HG02885 (cell line): ENCODE measurements at regions not wholly inside any gene's neighbourhood (a gene's known extent, or its start where the extent isn't known, plus 50 kb on each side); places are given as distances from the start of the nearest gene placed in this dataset.
"Not testable (repeated sequence)": the region's sequence is repeated elsewhere in the genome, so short reads cannot be mapped to it uniquely, and the experiment has no call there.

Experiments used
- ATAC-seq: cut with Tn5 transposase; IDR thresholded peaks from one replicate; pipeline ENCODE4 v1.9.1; 2021; ENCODE audit warnings: mild to moderate bottlenecking; ENCODE audit not compliant: unreplicated experiment, poor library complexity

GRCh38 chr18:78497641-78498040 is 482.0 kb upstream of the SALL3 start:
- ATAC-seq: no peak

GRCh38 chr18:78499586-78499985 is 480.0 kb upstream of the SALL3 start:
- ATAC-seq: no peak

GRCh38 chr18:78501251-78501650 is 478.4 kb upstream of the SALL3 start:
- no peak for ATAC-seq

GRCh38 chr18:78503129-78503528 is 476.5 kb upstream of the SALL3 start:
- ATAC-seq: no peak

GRCh38 chr18:78505851-78506461 is 473.7 kb upstream of the SALL3 start:
- no peak for ATAC-seq

GRCh38 chr18:78507217-78507616 is 472.4 kb upstream of the SALL3 start:
- ATAC-seq: no peak

GRCh38 chr18:78508228-78508824 is 471.3 kb upstream of the SALL3 start:
- ATAC-seq: not testable (repeated sequence)

GRCh38 chr18:78510091-78510490 is 469.5 kb upstream of the SALL3 start:
- ATAC-seq: no peak

- ATAC-seq: no peak
These were observed 469.0 kb upstream of the SALL3 start for GRCh38 chr18:78510636-78511035.

GRCh38 chr18:78511666-78512601 is 467.7 kb upstream of the SALL3 start:
- no peak for ATAC-seq

- no peak for ATAC-seq
These were observed 464.5 kb upstream of the SALL3 start for GRCh38 chr18:78514910-78515670.

GRCh38 chr18:78517328-78517727 is 462.3 kb upstream of the SALL3 start:
- no peak for ATAC-seq

GRCh38 chr18:78517973-78518372 is 461.6 kb upstream of the SALL3 start:
- ATAC-seq: no peak

GRCh38 chr18:78518805-78519204 is 460.8 kb upstream of the SALL3 start:
- ATAC-seq: no peak

- no peak for ATAC-seq
These were observed 460.1 kb upstream of the SALL3 start for GRCh38 chr18:78519394-78520062.

GRCh38 chr18:78521136-78521535 is 458.5 kb upstream of the SALL3 start:
- ATAC-seq: no peak

GRCh38 chr18:78521744-78522143 is 457.9 kb upstream of the SALL3 start:
- ATAC-seq: no peak

GRCh38 chr18:78522507-78522906 is 457.1 kb upstream of the SALL3 start:
- no peak for ATAC-seq

- no peak for ATAC-seq
These were observed 455.8 kb upstream of the SALL3 start for GRCh38 chr18:78523850-78524249.
